ENCODE measurements at regions not wholly inside any gene's neighbourhood (a gene's known extent, or its start where the extent isn't known, plus 50 kb on each side); places are given as distances from the start of the nearest gene placed in this dataset.

DNA sequence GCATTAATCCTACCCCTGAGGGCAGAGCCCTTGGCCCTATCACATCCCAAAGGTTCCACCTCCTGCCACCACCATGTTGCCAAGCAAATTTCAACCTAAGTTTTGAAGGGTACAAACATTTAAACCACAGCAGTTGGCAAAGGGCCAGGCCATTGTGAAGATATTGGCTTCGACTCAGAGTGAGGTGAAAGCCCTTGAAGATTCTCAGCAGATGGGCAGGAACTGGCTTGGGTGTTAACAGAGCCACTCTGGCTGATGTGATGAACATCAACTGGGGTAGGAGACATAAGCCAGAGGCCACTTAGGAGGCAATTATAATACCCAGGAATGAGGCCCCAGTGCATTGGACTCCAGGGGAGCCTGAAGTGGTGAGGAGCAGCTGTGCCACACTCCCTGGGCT, 207.7 kb upstream of the KAZN start:
- Histone ChIP-seq H3K4ac (ENCODE audit: low read length) (no peak overlapping the region), H4K8ac (ENCODE audit: low read depth, low read length) (no peak overlapping the region), H2AK5ac (ENCODE audit: low read depth, low read length) (no peak overlapping the region), H2BK12ac (ENCODE audit: low read length) (no peak overlapping the region), H3K9me3 (replicated peaks in 1 of 2; ENCODE audit: control insufficient read depth in 2 of 2, insufficient read depth in 1 of 2, low read depth in 1 of 2, low read length in 2 of 2) (peaks cover 0 to 26% of the 10 kb centered on the region in 2 donors), H3K79me1 (ENCODE audit: low read depth, low read length) (no peaks in the 10 kb centered on the region), H3K4me2 (ENCODE audit: insufficient read depth, low read length, poor library complexity, severe bottlenecking) (no peak overlapping the region), H2BK120ac (ENCODE audit: low read depth, low read length) (no peak overlapping the region), H3K27ac (replicated peaks; ENCODE audit: low read length) (no peak overlapping the region), H3K27me3 (ENCODE audit: control insufficient read depth in 3 of 3, insufficient read depth in 3 of 3, low read depth in 1 of 3, low read length in 3 of 3) (no peaks in the 10 kb centered on the region), H3K18ac (ENCODE audit: low read length) (no peak overlapping the region), H2BK15ac (ENCODE audit: low read length) (no peak overlapping the region), H3K4me1 (ENCODE audit: control insufficient read depth in 2 of 2, insufficient read depth in 1 of 2, low read depth in 1 of 2, low read length in 2 of 2) (peaks cover 2 to 10% of the 10 kb centered on the region in 2 donors), H4K91ac (ENCODE audit: low read depth, low read length, poor library complexity) (no peak overlapping the region), H2AFZ (ENCODE audit: low read length) (no peak overlapping the region), H3K9ac (ENCODE audit: low read depth, low read length, poor library complexity) (no peak overlapping the region), H3K4me3 (ENCODE audit: low read length in 2 of 2) (no peak overlapping the region), H3K36me3 (replicated peaks in 1 of 2; ENCODE audit: control insufficient read depth in 2 of 2, insufficient read depth in 2 of 2, low read length in 2 of 2) (no peaks in the 10 kb centered on the region), H2BK5ac (ENCODE audit: low read length) (no peak overlapping the region), H3K14ac (ENCODE audit: low read length) (no peak overlapping the region), H3K23ac (ENCODE audit: low read depth, low read length, poor library complexity) (no peak overlapping the region)
- DNase-seq (ENCODE audit: low spot score), result no peak
- WGBS, 2 donors (ENCODE audit: extremely low coverage in 2 of 2, insufficient read length in 2 of 2, insufficient replicate concordance in 1 of 2), result no CpG with 5 or more reads among the region's 1 CpG

DNA sequence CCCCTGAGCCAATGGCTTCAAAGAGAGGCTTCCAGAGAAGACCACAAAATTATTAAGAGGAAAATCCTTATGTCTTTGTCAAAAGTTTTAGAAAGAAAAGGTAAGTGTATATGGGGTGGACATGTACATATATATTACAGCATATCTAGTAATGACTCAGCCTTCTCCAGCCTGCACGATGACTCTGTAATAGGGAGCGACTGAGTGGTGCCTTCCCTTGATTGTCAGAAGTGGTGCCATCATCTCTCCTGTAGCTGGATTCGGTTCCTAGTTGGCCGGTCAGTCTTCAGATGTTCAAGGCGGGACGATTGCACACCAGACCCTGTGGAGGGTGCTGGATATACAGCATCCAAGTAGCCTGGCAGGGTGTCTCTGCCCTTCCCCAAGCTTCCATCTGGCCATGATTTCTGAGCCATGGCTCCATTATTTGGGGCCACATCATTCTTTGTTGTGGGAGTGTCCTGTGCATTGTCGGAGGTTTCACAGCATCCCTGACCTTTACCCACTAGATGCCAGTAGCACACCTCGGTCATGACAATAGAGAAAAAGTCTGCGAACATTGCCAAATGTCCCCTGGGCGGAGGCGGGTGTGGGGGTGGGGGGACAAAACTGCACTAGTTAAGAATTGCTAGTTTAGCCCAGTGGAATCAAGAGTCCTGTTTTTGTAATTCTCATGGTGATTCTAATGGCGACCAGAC, 206.2 kb upstream of the KAZN start:
- WGBS, 2 donors (ENCODE audit: extremely low coverage in 2 of 2, insufficient read length in 2 of 2, insufficient replicate concordance in 1 of 2), result no CpG with 5 or more reads among the region's 12 CpGs
- peaks cover 0 to 26% of the 10 kb centered on the region in 2 donors for H3K9me3 ChIP-seq (replicated peaks in 1 of 2; ENCODE audit: control insufficient read depth in 2 of 2, insufficient read depth in 1 of 2, low read depth in 1 of 2, low read length in 2 of 2)
- no peak overlapping the region for H3K4me2 ChIP-seq (ENCODE audit: insufficient read depth, low read length, poor library complexity, severe bottlenecking)

DNA sequence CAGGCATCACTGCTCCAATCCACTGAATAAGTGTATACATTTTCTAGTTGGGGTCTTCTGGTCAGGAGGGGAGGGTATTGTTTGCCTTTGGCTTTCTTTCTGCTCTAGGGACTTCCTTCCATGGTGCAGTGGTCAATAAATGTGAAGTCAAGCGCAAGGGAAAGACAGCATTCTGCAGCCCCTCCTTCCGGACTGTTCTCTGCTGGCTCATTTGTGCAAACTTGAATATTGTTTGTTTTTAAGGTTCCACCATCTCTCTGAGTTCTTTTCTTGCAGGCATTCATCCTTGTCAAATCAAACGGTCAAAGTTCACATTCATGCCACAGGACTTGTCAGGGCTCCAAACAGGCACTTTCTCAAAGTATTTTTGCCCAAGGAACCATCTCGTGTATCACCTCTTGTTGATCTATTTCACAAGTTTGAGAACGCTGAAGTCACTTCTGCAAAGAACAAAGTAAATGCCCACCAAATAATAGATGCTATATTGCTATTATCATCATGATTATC, 205.6 kb upstream of the KAZN start:
- H3K4ac ChIP-seq (ENCODE audit: low read length), result no peak overlapping the region
- no peak overlapping the region for H2BK120ac ChIP-seq (ENCODE audit: low read depth, low read length)
- peaks cover 2 to 10% of the 10 kb centered on the region in 2 donors for H3K4me1 ChIP-seq (ENCODE audit: control insufficient read depth in 2 of 2, insufficient read depth in 1 of 2, low read depth in 1 of 2, low read length in 2 of 2)
- WGBS, 2 donors (ENCODE audit: extremely low coverage in 2 of 2, insufficient read length in 2 of 2, insufficient replicate concordance in 1 of 2), result no CpG with 5 or more reads among the region's 5 CpGs
- H2BK12ac ChIP-seq (ENCODE audit: low read length), result no peak overlapping the region
- H3K18ac ChIP-seq (ENCODE audit: low read length), result no peak overlapping the region
- H3K4me2 ChIP-seq (ENCODE audit: insufficient read depth, low read length, poor library complexity, severe bottlenecking), result no peak overlapping the region
- no peak overlapping the region for H3K4me3 ChIP-seq (ENCODE audit: low read length in 2 of 2)
- H4K91ac ChIP-seq (ENCODE audit: low read depth, low read length, poor library complexity), result no peak overlapping the region
- no peaks in the 10 kb centered on the region for H3K79me1 ChIP-seq (ENCODE audit: low read depth, low read length)
- DNase-seq (ENCODE audit: low spot score), result no peak
- no peak overlapping the region for H3K14ac ChIP-seq (ENCODE audit: low read length)
- H3K9me3 ChIP-seq (replicated peaks in 1 of 2; ENCODE audit: control insufficient read depth in 2 of 2, insufficient read depth in 1 of 2, low read depth in 1 of 2, low read length in 2 of 2), result peaks cover 0 to 26% of the 10 kb centered on the region in 2 donors
- H2AFZ ChIP-seq (ENCODE audit: low read length), result peak overlapping the region; percentile 7
- no peak overlapping the region for H2BK15ac ChIP-seq (ENCODE audit: low read length)
- no peak overlapping the region for H3K9ac ChIP-seq (ENCODE audit: low read depth, low read length, poor library complexity)
- no peak overlapping the region for H3K27ac ChIP-seq (replicated peaks; ENCODE audit: low read length)
- no peaks in the 10 kb centered on the region for H3K27me3 ChIP-seq (ENCODE audit: control insufficient read depth in 3 of 3, insufficient read depth in 3 of 3, low read depth in 1 of 3, low read length in 3 of 3)
- H3K23ac ChIP-seq (ENCODE audit: low read depth, low read length, poor library complexity), result no peak overlapping the region
- H2BK5ac ChIP-seq (ENCODE audit: low read length), result no peak overlapping the region
- H4K8ac ChIP-seq (ENCODE audit: low read depth, low read length), result no peak overlapping the region
- H2AK5ac ChIP-seq (ENCODE audit: low read depth, low read length), result no peak overlapping the region
- no peaks in the 10 kb centered on the region for H3K36me3 ChIP-seq (replicated peaks in 1 of 2; ENCODE audit: control insufficient read depth in 2 of 2, insufficient read depth in 2 of 2, low read length in 2 of 2)

More for the DNA sequence above, 206.2 kb upstream of the KAZN start:
- peak overlapping the region; percentile 8 for H3K23ac ChIP-seq (ENCODE audit: low read depth, low read length, poor library complexity)
- H2BK120ac ChIP-seq (ENCODE audit: low read depth, low read length), result no peak overlapping the region
- peak overlapping the region; percentile 7 for H2AFZ ChIP-seq (ENCODE audit: low read length)
- no peaks in the 10 kb centered on the region for H3K27me3 ChIP-seq (ENCODE audit: control insufficient read depth in 3 of 3, insufficient read depth in 3 of 3, low read depth in 1 of 3, low read length in 3 of 3)
- no peak for DNase-seq (ENCODE audit: low spot score)
- no peak overlapping the region for H3K9ac ChIP-seq (ENCODE audit: low read depth, low read length, poor library complexity)
- H3K36me3 ChIP-seq (replicated peaks in 1 of 2; ENCODE audit: control insufficient read depth in 2 of 2, insufficient read depth in 2 of 2, low read length in 2 of 2), result no peaks in the 10 kb centered on the region
- no peak overlapping the region for H2AK5ac ChIP-seq (ENCODE audit: low read depth, low read length)
- no peak overlapping the region for H2BK15ac ChIP-seq (ENCODE audit: low read length)
- H3K27ac ChIP-seq (replicated peaks; ENCODE audit: low read length), result no peak overlapping the region
- no peak overlapping the region for H2BK5ac ChIP-seq (ENCODE audit: low read length)
- H2BK12ac ChIP-seq (ENCODE audit: low read length), result no peak overlapping the region
- H3K18ac ChIP-seq (ENCODE audit: low read length), result no peak overlapping the region
- H3K4me3 ChIP-seq (ENCODE audit: low read length in 2 of 2), result no peak overlapping the region
- H3K4me1 ChIP-seq (ENCODE audit: control insufficient read depth in 2 of 2, insufficient read depth in 1 of 2, low read depth in 1 of 2, low read length in 2 of 2), result peaks cover 2 to 10% of the 10 kb centered on the region in 2 donors
- H4K91ac ChIP-seq (ENCODE audit: low read depth, low read length, poor library complexity), result peak overlapping the region; percentile 4
- no peaks in the 10 kb centered on the region for H3K79me1 ChIP-seq (ENCODE audit: low read depth, low read length)
- no peak overlapping the region for H4K8ac ChIP-seq (ENCODE audit: low read depth, low read length)
- no peak overlapping the region for H3K4ac ChIP-seq (ENCODE audit: low read length)
- no peak overlapping the region for H3K14ac ChIP-seq (ENCODE audit: low read length)

DNA sequence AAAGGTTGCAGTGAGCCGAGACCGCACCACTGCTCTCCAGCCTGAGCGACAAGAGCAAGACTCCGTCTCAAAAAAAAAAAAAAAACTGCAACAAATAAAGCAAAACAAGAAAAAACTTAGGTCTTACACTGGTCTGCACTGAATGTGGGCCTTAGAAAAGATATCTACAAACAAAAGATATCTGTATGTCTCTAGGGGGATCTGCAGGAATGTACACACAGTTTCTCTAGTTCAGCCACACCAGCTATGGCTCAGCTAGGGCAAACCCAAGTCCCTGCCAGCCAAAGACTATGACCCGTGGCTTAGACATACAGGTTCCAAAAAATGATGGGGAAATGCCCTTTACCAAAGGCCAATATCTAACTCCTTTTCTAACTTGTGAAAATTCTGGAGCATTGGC, 202.4 kb upstream of the KAZN start:
- H2BK5ac ChIP-seq (ENCODE audit: low read length), result no peak overlapping the region
- no peak overlapping the region for H2AFZ ChIP-seq (ENCODE audit: low read length)
- H3K27ac ChIP-seq (replicated peaks; ENCODE audit: low read length), result no peak overlapping the region
- H3K4me3 ChIP-seq (ENCODE audit: low read length in 2 of 2), result no peak overlapping the region
- no peak overlapping the region for H4K8ac ChIP-seq (ENCODE audit: low read depth, low read length)
- H3K4me1 ChIP-seq (ENCODE audit: control insufficient read depth in 2 of 2, insufficient read depth in 1 of 2, low read depth in 1 of 2, low read length in 2 of 2), result peaks cover 2 to 10% of the 10 kb centered on the region in 2 donors
- H2BK15ac ChIP-seq (ENCODE audit: low read length), result no peak overlapping the region
- WGBS, 2 donors (ENCODE audit: extremely low coverage in 2 of 2, insufficient read length in 2 of 2, insufficient replicate concordance in 1 of 2), result no CpG with 5 or more reads among the region's 5 CpGs
- H3K18ac ChIP-seq (ENCODE audit: low read length), result no peak overlapping the region
- no peak overlapping the region for H3K14ac ChIP-seq (ENCODE audit: low read length)
- peaks cover 0 to 3% of the 10 kb centered on the region in 2 donors for H3K9me3 ChIP-seq (replicated peaks in 1 of 2; ENCODE audit: control insufficient read depth in 2 of 2, insufficient read depth in 1 of 2, low read depth in 1 of 2, low read length in 2 of 2)
- no peaks in the 10 kb centered on the region for H3K79me1 ChIP-seq (ENCODE audit: low read depth, low read length)
- no peak overlapping the region for H2BK120ac ChIP-seq (ENCODE audit: low read depth, low read length)
- H3K36me3 ChIP-seq (replicated peaks in 1 of 2; ENCODE audit: control insufficient read depth in 2 of 2, insufficient read depth in 2 of 2, low read length in 2 of 2), result no peaks in the 10 kb centered on the region
- H3K23ac ChIP-seq (ENCODE audit: low read depth, low read length, poor library complexity), result no peak overlapping the region
- H4K91ac ChIP-seq (ENCODE audit: low read depth, low read length, poor library complexity), result no peak overlapping the region
- H3K4me2 ChIP-seq (ENCODE audit: insufficient read depth, low read length, poor library complexity, severe bottlenecking), result no peak overlapping the region
- no peak overlapping the region for H2BK12ac ChIP-seq (ENCODE audit: low read length)
- H2AK5ac ChIP-seq (ENCODE audit: low read depth, low read length), result no peak overlapping the region
- H3K4ac ChIP-seq (ENCODE audit: low read length), result no peak overlapping the region
- no peak for DNase-seq (ENCODE audit: low spot score)
- no peaks in the 10 kb centered on the region for H3K27me3 ChIP-seq (ENCODE audit: control insufficient read depth in 3 of 3, insufficient read depth in 3 of 3, low read depth in 1 of 3, low read length in 3 of 3)
- no peak overlapping the region for H3K9ac ChIP-seq (ENCODE audit: low read depth, low read length, poor library complexity)
